Caco-2 (cell line): ENCODE measurements at regions not wholly inside any gene's neighbourhood (a gene's known extent, or its start where the extent isn't known, plus 50 kb on each side); places are given as distances from the start of the nearest gene placed in this dataset.

Experiments
- BruUV-seq: library from RNA; stranded (reverse); fragments of 400-500 nt; replicated peaks from 2 replicates; lab custom pipeline; 2021; lab: Mats Ljungman, UMichigan
- CTCF ChIA-PET: fragments of 300-600 bp; sonication (Branson Sonifier 250); formaldehyde crosslinking; loops from one replicate; lab custom pipeline; 2022; ENCODE audit warnings: antibody characterized with exemption; lab: Charles Lee
- POLR2A ChIA-PET: fragments of 300-600 bp; sonication (Branson Sonifier 250); formaldehyde crosslinking; loops from one replicate; lab custom pipeline; 2022; ENCODE audit warnings: antibody characterized with exemption; lab: Charles Lee
- DNase-seq, 2 experiments: peaks; one replicate each; pipeline versions ENCODE4 v3.0.0 to v3.0.0-alpha.2; 2020 to 2022
- H3K27me3 ChIP-seq: replicated peaks from 2 replicates; pipeline ENCODE4 v1.6.0; 2011; ENCODE audit warnings: low read length; ENCODE audit not compliant: control insufficient read depth, insufficient read depth
- H3K36me3 ChIP-seq: 2 replicates; pipeline ENCODE4 v1.5.1; 2011; ENCODE audit warnings: low read length; ENCODE audit not compliant: control insufficient read depth, insufficient read depth
- H3K4me1 ChIP-seq: fragments of 250-450 bp; sonication (Bioruptor Pico); 2 replicates; pipeline ENCODE4 v1.5.1; 2020; ENCODE audit warnings: mild to moderate bottlenecking
- H3K4me3 ChIP-seq: 2 replicates; pipeline ENCODE4 v1.5.1; 2011; ENCODE audit warnings: low read depth, mild to moderate bottlenecking, control low read depth, low read length
- H3K9me3 ChIP-seq: fragments of 250-450 bp; sonication (Bioruptor Pico); 2 replicates; pipeline ENCODE4 v1.5.1; 2020; ENCODE audit warnings: mild to moderate bottlenecking, moderate library complexity
- H3K27ac Mint-ChIP-seq: one replicate; pipeline ENCODE4 v1.8.0; 2022; ENCODE audit warnings: mixed read lengths; ENCODE audit not compliant: unreplicated experiment
- H3K27me3 Mint-ChIP-seq: one replicate; pipeline ENCODE4 v1.8.0; 2022; ENCODE audit warnings: mixed read lengths; ENCODE audit not compliant: insufficient read depth, unreplicated experiment
- H3K36me3 Mint-ChIP-seq: one replicate; pipeline ENCODE4 v1.8.0; 2022; ENCODE audit warnings: mild to moderate bottlenecking, mixed read lengths; ENCODE audit not compliant: insufficient read depth, unreplicated experiment
- H3K4me1 Mint-ChIP-seq: one replicate; pipeline ENCODE4 v1.8.0; 2022; ENCODE audit warnings: low read depth, mixed read lengths; ENCODE audit not compliant: unreplicated experiment
- H3K4me3 Mint-ChIP-seq: one replicate; pipeline ENCODE4 v1.8.0; 2022; ENCODE audit warnings: mild to moderate bottlenecking, moderate library complexity, mixed read lengths; ENCODE audit not compliant: unreplicated experiment
- H3K9me3 Mint-ChIP-seq: one replicate; pipeline ENCODE4 v1.8.0; 2022; ENCODE audit warnings: mixed read lengths; ENCODE audit not compliant: unreplicated experiment
- CTCF ChIP-seq, 2 experiments: fragments of 200-600 bp in 1 of 2; IDR thresholded peaks; 1 replicate in 1 of 2; 2 replicates in 1 of 2; pipeline versions ENCODE4 v1.5.1 to v1.8.0; 2011 to 2022; ENCODE audit warnings: antibody characterized with exemption in 1 of 2, control low read depth in 1 of 2, inconsistent platforms in 1 of 2, low read depth in 1 of 2, low read length in 1 of 2, mild to moderate bottlenecking in 1 of 2, moderate library complexity in 1 of 2; ENCODE audit not compliant: insufficient read depth in 1 of 2, severe bottlenecking in 1 of 2, unreplicated experiment in 1 of 2
- intact Hi-C: fragments of 100-400 bp; cut with micrococcal nuclease; formaldehyde crosslinking; loops from one replicate; pipeline ENCODE4 v1.10.0; 2022; ENCODE audit not compliant: unreplicated experiment

- H3K4me3 ChIP-seq: no peak overlapping the region
Measured at GRCh38 chr2:83081826-83082690, 1377.0 kb downstream of the SUCLG1 start.

GRCh38 chr2:83079007-83079406 lies 1380.1 kb downstream of the SUCLG1 start:
- no peak for TF ChIP-seq CTCF (IDR thresholded peaks at IDR 0.05; ENCODE audit: insufficient read depth in 1 of 2, low read depth in 1 of 2, low read length in 1 of 2, severe bottlenecking in 1 of 2, unreplicated experiment in 1 of 2)
- intact Hi-C loops: no loop called here
- BruUV-seq: no TSS peak
- DNase-seq: no peak
- peaks cover 4% of the 10 kb centered on the region; the same call in 1 of the 2 replicates for H3K4me1 ChIP-seq
- Mint-ChIP-seq H3K4me3 (no peak overlapping the region), H3K9me3 (peaks cover 34% of the 10 kb centered on the region), H3K4me1 (peaks cover 7% of the 10 kb centered on the region), H3K27me3 (no peaks in the 10 kb centered on the region), H3K27ac (no peak overlapping the region), H3K36me3 (no peaks in the 10 kb centered on the region)
- H3K36me3 ChIP-seq: no peaks in the 10 kb centered on the region
- peaks cover 6% of the 10 kb centered on the region for H3K9me3 ChIP-seq
- ChIA-PET POLR2A (no interaction called here), CTCF (no interaction called here)
- H3K4me3 ChIP-seq: no peak overlapping the region
- H3K27me3 ChIP-seq: no peaks in the 10 kb centered on the region

More at GRCh38 chr2:83081826-83082690, 1377.0 kb downstream of the SUCLG1 start:
- POLR2A ChIA-PET: no interaction called here
- no TSS peak for BruUV-seq
- Mint-ChIP-seq H3K27ac (peak overlapping the region; percentile 48), H3K9me3 (peaks cover 26% of the 10 kb centered on the region), H3K4me1 (peaks cover 7% of the 10 kb centered on the region), H3K4me3 (no peak overlapping the region), H3K27me3 (no peaks in the 10 kb centered on the region), H3K36me3 (no peaks in the 10 kb centered on the region)
- H3K27me3 ChIP-seq: no peaks in the 10 kb centered on the region
- intact Hi-C loops: no loop called here
- TF ChIP-seq CTCF (IDR thresholded peaks at IDR 0.05; ENCODE audit: insufficient read depth in 1 of 2, low read depth in 1 of 2, low read length in 1 of 2, severe bottlenecking in 1 of 2, unreplicated experiment in 1 of 2): no peak
- no peaks in the 10 kb centered on the region for H3K9me3 ChIP-seq
- CTCF ChIA-PET: no interaction called here
- no peaks in the 10 kb centered on the region for H3K36me3 ChIP-seq
- H3K4me1 ChIP-seq: peaks cover 4% of the 10 kb centered on the region; the same call in 1 of the 2 replicates
- DNase-seq: no peak

- Mint-ChIP-seq H3K4me3 (no peak overlapping the region), H3K27me3 (no peaks in the 10 kb centered on the region)
- intact Hi-C loops: loop anchor here (2.0 kb wide), 1 partner anchor 124 kb away; no protein-coding TSS in a partner anchor
Measured at GRCh38 chr2:83072767-83073166, 1386.3 kb downstream of the SUCLG1 start.

More at GRCh38 chr2:83072767-83073166, 1386.3 kb downstream of the SUCLG1 start:
- no TSS peak for BruUV-seq
- Histone ChIP-seq H3K36me3 (no peaks in the 10 kb centered on the region), H3K4me1 (peaks cover 38% of the 10 kb centered on the region), H3K27me3 (no peaks in the 10 kb centered on the region), H3K4me3 (no peak overlapping the region), H3K9me3 (peaks cover 10% of the 10 kb centered on the region)
- Mint-ChIP-seq H3K9me3 (peaks cover 18% of the 10 kb centered on the region), H3K27ac (no peak overlapping the region), H3K36me3 (peaks cover 6% of the 10 kb centered on the region), H3K4me1 (peaks cover 13% of the 10 kb centered on the region)
- ChIA-PET CTCF (no interaction called here), POLR2A (no interaction called here)
- no peak for TF ChIP-seq CTCF (IDR thresholded peaks at IDR 0.05; ENCODE audit: insufficient read depth in 1 of 2, low read depth in 1 of 2, low read length in 1 of 2, severe bottlenecking in 1 of 2, unreplicated experiment in 1 of 2)
- DNase-seq: no peak
